ENCODE measurements at regions not wholly inside any gene's neighbourhood (a gene's known extent, or its start where the extent isn't known, plus 50 kb on each side); places are given as distances from the start of the nearest gene placed in this dataset.

DNA sequence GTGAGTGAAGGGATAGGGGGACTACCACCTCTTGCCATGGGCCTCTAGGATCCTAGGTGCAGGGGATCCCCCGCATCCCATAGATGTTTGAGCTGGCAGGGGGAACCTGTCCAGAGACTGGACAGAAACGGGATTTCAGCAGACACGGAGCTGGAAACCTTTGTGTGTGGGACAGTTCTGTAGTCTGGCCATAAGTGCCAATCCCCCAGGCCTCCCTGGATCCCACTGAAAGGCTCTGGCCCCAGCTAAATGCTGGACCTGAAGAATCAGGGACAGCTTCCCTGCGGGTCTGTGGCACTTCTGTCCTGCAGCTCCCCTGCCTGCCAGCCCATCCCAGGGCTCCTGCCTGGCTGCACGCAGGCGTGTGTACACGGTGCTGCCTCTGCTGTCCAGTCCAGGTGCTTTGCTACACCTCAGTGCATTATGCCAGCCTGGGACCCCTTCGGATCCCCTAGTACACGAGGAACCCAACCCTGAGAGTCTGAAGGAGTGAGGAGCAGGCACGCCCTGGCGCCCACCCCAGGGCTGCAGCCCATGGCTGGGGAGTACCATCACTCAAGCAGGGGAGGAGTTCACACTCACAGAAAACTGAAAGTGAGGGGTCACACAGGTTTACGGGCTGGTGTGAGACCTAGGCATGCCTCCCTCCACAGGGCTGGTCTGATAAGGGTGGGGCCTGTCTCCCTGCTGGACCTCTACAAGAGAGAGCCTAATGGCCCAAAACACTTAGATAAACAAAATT is 703.0 kb downstream of the ARAP2 start:
- Histone ChIP-seq H2AFZ (no peak overlapping the region), H4K20me1 (ENCODE audit: insufficient read depth, poor library complexity, severe bottlenecking) (no peaks in the 10 kb centered on the region), H3K4me3 (no peak overlapping the region), H3K4me1 (ENCODE audit: insufficient read depth) (no peaks in the 10 kb centered on the region), H3K79me2 (no peaks in the 10 kb centered on the region), H3K36me3 (replicated peaks; ENCODE audit: insufficient read depth, low read depth) (no peaks in the 10 kb centered on the region), H3K9me2 (replicated peaks; ENCODE audit: insufficient read depth) (no peaks in the 10 kb centered on the region), H3K27me3 (no peaks in the 10 kb centered on the region), H3K27ac (no peak overlapping the region), H3K4me2 (no peak overlapping the region), H3K9me3 (ENCODE audit: low read depth) (no peaks in the 10 kb centered on the region)
- no peak for TF ChIP-seq EZH2 (IDR thresholded peaks at IDR 0.05; ENCODE audit: borderline replicate concordance)
- TF ChIP-seq, protein P1, sequence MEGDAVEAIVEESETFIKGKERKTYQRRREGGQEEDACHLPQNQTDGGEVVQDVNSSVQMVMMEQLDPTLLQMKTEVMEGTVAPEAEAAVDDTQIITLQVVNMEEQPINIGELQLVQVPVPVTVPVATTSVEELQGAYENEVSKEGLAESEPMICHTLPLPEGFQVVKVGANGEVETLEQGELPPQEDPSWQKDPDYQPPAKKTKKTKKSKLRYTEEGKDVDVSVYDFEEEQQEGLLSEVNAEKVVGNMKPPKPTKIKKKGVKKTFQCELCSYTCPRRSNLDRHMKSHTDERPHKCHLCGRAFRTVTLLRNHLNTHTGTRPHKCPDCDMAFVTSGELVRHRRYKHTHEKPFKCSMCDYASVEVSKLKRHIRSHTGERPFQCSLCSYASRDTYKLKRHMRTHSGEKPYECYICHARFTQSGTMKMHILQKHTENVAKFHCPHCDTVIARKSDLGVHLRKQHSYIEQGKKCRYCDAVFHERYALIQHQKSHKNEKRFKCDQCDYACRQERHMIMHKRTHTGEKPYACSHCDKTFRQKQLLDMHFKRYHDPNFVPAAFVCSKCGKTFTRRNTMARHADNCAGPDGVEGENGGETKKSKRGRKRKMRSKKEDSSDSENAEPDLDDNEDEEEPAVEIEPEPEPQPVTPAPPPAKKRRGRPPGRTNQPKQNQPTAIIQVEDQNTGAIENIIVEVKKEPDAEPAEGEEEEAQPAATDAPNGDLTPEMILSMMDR (IDR thresholded peaks at IDR 0.05; ENCODE audit: poor library complexity), result no peak
- no peak for TF ChIP-seq EZH2phosphoT487 (IDR thresholded peaks at IDR 0.05; ENCODE audit: low read depth, severe bottlenecking, unreplicated experiment)
- DNase-seq (ENCODE audit: low spot score), result no peak
- 94% methylated on average over 12 of the region's 12 CpGs for WGBS (ENCODE audit: low lambda C conversion rate, missing lambda C conversion rate)

- no peaks in the 10 kb centered on the region for H3K36me3 ChIP-seq (replicated peaks; ENCODE audit: insufficient read depth, low read depth)
- H3K79me2 ChIP-seq, result no peaks in the 10 kb centered on the region
- TF ChIP-seq EZH2 (IDR thresholded peaks at IDR 0.05; ENCODE audit: borderline replicate concordance), result no peak
- TF ChIP-seq, protein P1 (IDR thresholded peaks at IDR 0.05; ENCODE audit: poor library complexity), result no peak
- no peak for TF ChIP-seq EZH2phosphoT487 (IDR thresholded peaks at IDR 0.05; ENCODE audit: low read depth, severe bottlenecking, unreplicated experiment)
- 64% methylated on average over 5 of the region's 5 CpGs for WGBS (ENCODE audit: low lambda C conversion rate, missing lambda C conversion rate)
- no peaks in the 10 kb centered on the region for H4K20me1 ChIP-seq (ENCODE audit: insufficient read depth, poor library complexity, severe bottlenecking)
- no peaks in the 10 kb centered on the region for H3K9me2 ChIP-seq (replicated peaks; ENCODE audit: insufficient read depth)
- H3K27ac ChIP-seq, result no peak overlapping the region
- no peaks in the 10 kb centered on the region for H3K4me1 ChIP-seq (ENCODE audit: insufficient read depth)
- no peak overlapping the region for H2AFZ ChIP-seq
- H3K4me3 ChIP-seq, result no peak overlapping the region
- DNase-seq (ENCODE audit: low spot score), result no peak
- H3K4me2 ChIP-seq, result no peak overlapping the region
- no peaks in the 10 kb centered on the region for H3K27me3 ChIP-seq
- H3K9me3 ChIP-seq (ENCODE audit: low read depth), result no peaks in the 10 kb centered on the region
Observed at GRCh38 chr4:35541888-35542213, 702.5 kb downstream of the ARAP2 start.

DNA sequence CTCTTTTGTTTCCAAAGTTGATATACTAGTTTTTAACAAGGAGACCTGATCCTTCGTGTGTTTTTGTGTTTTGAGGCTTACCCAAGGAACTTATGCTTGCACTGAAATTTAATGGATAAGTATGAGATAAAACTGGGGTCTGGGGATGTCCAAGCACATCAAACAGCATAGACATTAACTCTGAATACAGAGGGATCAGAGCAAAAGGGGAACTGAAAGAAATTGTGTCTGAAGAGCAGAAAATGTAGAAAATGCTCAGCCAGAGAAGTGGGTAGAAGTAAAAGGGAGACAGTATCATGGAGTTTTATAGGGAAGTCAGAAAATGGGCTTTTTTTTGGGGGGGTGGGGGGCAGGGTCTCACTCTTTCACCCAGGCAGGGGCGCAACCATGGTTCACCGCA is 695.4 kb downstream of the ARAP2 start:
- TF ChIP-seq EZH2phosphoT487 (IDR thresholded peaks at IDR 0.05; ENCODE audit: low read depth, severe bottlenecking, unreplicated experiment) (no peak), EZH2 (IDR thresholded peaks at IDR 0.05; ENCODE audit: borderline replicate concordance) (no peak)
- TF ChIP-seq, protein P1 (IDR thresholded peaks at IDR 0.05; ENCODE audit: poor library complexity), result no peak
- Histone ChIP-seq H2AFZ (no peak overlapping the region), H4K20me1 (ENCODE audit: insufficient read depth, poor library complexity, severe bottlenecking) (no peaks in the 10 kb centered on the region), H3K27ac (no peak overlapping the region), H3K79me2 (no peaks in the 10 kb centered on the region), H3K4me1 (ENCODE audit: insufficient read depth) (no peaks in the 10 kb centered on the region), H3K4me2 (no peak overlapping the region), H3K9me3 (ENCODE audit: low read depth) (no peaks in the 10 kb centered on the region), H3K36me3 (replicated peaks; ENCODE audit: insufficient read depth, low read depth) (no peaks in the 10 kb centered on the region), H3K4me3 (no peak overlapping the region), H3K27me3 (no peaks in the 10 kb centered on the region), H3K9me2 (replicated peaks; ENCODE audit: insufficient read depth) (no peaks in the 10 kb centered on the region)
- WGBS (ENCODE audit: low lambda C conversion rate, missing lambda C conversion rate), result 87% methylated on average over 3 of the region's 3 CpGs
- no peak for DNase-seq (ENCODE audit: low spot score)
